ENCODE measurements at regions not wholly inside any gene's neighbourhood (a gene's known extent, or its start where the extent isn't known, plus 50 kb on each side); places are given as distances from the start of the nearest gene placed in this dataset.

DNA sequence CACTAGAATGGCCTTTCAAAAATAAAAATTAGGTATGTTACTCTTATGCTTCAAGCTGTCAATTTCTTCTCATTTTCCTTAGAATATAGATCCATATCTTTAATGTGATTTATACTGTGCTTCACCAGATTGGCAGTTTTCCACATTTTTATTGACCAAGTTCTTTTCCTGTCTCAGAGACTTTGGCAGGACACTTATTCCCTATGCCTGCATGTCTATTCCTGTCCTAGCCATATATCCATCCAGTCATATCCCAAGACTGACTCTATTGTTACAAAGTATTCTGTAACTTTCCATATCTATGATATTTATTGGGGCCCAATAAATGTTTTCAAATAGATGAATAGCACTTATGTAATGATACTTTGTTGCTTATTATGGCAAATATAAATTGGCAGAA is 450.7 kb downstream of the GASK1B start:
- TF ChIP-seq EGR1 (IDR thresholded peaks at IDR 0.05) (no peak), CEBPB (IDR thresholded peaks at IDR 0.05) (no peak), FOXM1 (IDR thresholded peaks at IDR 0.05; ENCODE audit: borderline replicate concordance, low read depth) (no peak), TAF1 (IDR thresholded peaks at IDR 0.05; ENCODE audit: low read depth) (no peak), NFIC (IDR thresholded peaks at IDR 0.05) (no peak), YY1 (IDR thresholded peaks at IDR 0.05; ENCODE audit: low read depth) (no peak), RAD21 (IDR thresholded peaks at IDR 0.05; ENCODE audit: low read depth) (no peak), ZBTB7A (IDR thresholded peaks at IDR 0.05; ENCODE audit: low read depth) (no peak), TCF12 (IDR thresholded peaks at IDR 0.05; ENCODE audit: low read depth) (no peak), CREB1 (IDR thresholded peaks at IDR 0.05; ENCODE audit: low read depth) (no peak)
- TF ChIP-seq, protein P1, sequence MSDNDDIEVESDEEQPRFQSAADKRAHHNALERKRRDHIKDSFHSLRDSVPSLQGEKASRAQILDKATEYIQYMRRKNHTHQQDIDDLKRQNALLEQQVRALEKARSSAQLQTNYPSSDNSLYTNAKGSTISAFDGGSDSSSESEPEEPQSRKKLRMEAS (IDR thresholded peaks at IDR 0.05) = no peak
- TF ChIP-seq, protein P2, sequence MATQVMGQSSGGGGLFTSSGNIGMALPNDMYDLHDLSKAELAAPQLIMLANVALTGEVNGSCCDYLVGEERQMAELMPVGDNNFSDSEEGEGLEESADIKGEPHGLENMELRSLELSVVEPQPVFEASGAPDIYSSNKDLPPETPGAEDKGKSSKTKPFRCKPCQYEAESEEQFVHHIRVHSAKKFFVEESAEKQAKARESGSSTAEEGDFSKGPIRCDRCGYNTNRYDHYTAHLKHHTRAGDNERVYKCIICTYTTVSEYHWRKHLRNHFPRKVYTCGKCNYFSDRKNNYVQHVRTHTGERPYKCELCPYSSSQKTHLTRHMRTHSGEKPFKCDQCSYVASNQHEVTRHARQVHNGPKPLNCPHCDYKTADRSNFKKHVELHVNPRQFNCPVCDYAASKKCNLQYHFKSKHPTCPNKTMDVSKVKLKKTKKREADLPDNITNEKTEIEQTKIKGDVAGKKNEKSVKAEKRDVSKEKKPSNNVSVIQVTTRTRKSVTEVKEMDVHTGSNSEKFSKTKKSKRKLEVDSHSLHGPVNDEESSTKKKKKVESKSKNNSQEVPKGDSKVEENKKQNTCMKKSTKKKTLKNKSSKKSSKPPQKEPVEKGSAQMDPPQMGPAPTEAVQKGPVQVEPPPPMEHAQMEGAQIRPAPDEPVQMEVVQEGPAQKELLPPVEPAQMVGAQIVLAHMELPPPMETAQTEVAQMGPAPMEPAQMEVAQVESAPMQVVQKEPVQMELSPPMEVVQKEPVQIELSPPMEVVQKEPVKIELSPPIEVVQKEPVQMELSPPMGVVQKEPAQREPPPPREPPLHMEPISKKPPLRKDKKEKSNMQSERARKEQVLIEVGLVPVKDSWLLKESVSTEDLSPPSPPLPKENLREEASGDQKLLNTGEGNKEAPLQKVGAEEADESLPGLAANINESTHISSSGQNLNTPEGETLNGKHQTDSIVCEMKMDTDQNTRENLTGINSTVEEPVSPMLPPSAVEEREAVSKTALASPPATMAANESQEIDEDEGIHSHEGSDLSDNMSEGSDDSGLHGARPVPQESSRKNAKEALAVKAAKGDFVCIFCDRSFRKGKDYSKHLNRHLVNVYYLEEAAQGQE (IDR thresholded peaks at IDR 0.05; ENCODE audit: low read depth) = no peak

DNA sequence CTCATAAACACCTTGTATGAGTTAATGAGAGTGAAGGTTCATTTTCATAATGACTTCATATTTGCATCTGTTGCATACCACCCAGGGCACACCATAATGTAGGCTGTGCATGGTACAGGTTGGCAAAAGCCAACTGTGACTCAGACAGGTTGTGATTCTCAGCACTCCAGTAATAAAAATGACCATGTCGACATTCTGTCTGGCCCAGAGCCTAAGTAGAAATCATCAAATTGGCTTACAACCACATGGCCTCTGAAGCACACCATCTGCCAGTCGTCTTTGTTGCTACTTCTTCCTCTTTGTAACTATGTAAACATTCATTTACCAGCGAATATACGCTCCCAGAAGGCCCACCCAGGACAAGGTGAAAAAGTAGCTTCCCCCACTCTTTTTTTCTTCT is 459.5 kb downstream of the GASK1B start:
- TF ChIP-seq CEBPB (IDR thresholded peaks at IDR 0.05) (no peak), TEAD4 (IDR thresholded peaks at IDR 0.05) (no peak), NFIC (IDR thresholded peaks at IDR 0.05) (no peak)
- TF ChIP-seq, protein P2 (IDR thresholded peaks at IDR 0.05; ENCODE audit: low read depth) = no peak

DNA sequence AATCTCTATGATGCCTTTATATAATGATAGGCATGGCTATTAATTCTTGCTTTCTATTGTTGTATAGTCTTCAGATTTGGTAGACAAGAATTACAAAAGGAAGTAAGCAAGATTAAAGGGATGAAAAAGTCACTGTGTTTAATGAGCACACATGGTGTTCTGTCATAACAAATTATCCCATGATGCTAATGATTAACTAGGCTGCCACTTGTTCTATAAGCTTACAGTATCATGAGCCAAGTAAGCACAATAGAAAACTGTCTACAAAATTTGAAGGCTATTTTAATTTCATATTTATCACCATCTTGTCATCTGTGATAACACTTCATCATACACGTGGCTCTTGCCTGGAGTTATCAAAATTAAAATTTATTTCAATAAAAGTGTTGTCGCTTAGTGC is 466.7 kb downstream of the GASK1B start:
- TF ChIP-seq TAF1 (IDR thresholded peaks at IDR 0.05; ENCODE audit: low read depth) (no peak), EP300 (IDR thresholded peaks at IDR 0.05; ENCODE audit: borderline replicate concordance) (no peak), TCF12 (IDR thresholded peaks at IDR 0.05; ENCODE audit: low read depth) (no peak), TEAD4 (IDR thresholded peaks at IDR 0.05) (no peak), RAD21 (IDR thresholded peaks at IDR 0.05; ENCODE audit: low read depth) (no peak), ZBTB7A (IDR thresholded peaks at IDR 0.05; ENCODE audit: low read depth) (no peak), YY1 (IDR thresholded peaks at IDR 0.05; ENCODE audit: low read depth) (no peak), FOXM1 (IDR thresholded peaks at IDR 0.05; ENCODE audit: borderline replicate concordance, low read depth) (no peak), EGR1 (IDR thresholded peaks at IDR 0.05) (no peak), CREB1 (IDR thresholded peaks at IDR 0.05; ENCODE audit: low read depth) (no peak), CEBPB (IDR thresholded peaks at IDR 0.05) (no peak), NFIC (IDR thresholded peaks at IDR 0.05) (no peak)
- TF ChIP-seq, protein P1 (IDR thresholded peaks at IDR 0.05) = no peak
- TF ChIP-seq, protein P3, sequence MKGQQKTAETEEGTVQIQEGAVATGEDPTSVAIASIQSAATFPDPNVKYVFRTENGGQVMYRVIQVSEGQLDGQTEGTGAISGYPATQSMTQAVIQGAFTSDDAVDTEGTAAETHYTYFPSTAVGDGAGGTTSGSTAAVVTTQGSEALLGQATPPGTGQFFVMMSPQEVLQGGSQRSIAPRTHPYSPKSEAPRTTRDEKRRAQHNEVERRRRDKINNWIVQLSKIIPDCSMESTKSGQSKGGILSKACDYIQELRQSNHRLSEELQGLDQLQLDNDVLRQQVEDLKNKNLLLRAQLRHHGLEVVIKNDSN (IDR thresholded peaks at IDR 0.05) = no peak
- TF ChIP-seq, protein P2 (IDR thresholded peaks at IDR 0.05; ENCODE audit: low read depth) = no peak

DNA sequence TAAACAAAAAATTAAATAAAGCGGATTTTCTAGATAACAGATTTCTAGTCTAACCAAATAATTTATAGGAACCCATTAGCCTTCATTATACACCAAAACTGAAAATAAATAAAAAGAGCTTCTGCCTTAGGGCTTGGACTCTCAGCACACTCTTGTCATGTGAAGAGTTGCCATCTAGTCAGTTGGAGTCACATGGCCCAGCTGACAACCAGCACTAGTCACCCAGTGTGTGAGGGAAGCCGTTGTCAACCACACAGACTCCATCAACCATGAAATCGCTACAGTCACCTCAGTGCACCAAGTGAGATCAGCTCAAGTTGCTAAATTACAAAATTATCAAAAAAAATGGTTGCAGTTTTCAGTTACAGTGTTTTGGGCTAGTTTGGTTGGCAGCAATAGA is 470.0 kb downstream of the GASK1B start:
- TF ChIP-seq TAF1 (IDR thresholded peaks at IDR 0.05; ENCODE audit: low read depth) = no peak
- TF ChIP-seq, protein P1 (IDR thresholded peaks at IDR 0.05) = no peak
- TF ChIP-seq CREB1 (IDR thresholded peaks at IDR 0.05; ENCODE audit: low read depth) = no peak
- no peak for TF ChIP-seq EGR1 (IDR thresholded peaks at IDR 0.05)
- TF ChIP-seq, protein P2 (IDR thresholded peaks at IDR 0.05; ENCODE audit: low read depth) = no peak
- no peak for TF ChIP-seq TCF12 (IDR thresholded peaks at IDR 0.05; ENCODE audit: low read depth)
- TF ChIP-seq ZBTB7A (IDR thresholded peaks at IDR 0.05; ENCODE audit: low read depth) = no peak
- TF ChIP-seq EP300 (IDR thresholded peaks at IDR 0.05; ENCODE audit: borderline replicate concordance) = no peak
- TF ChIP-seq FOXM1 (IDR thresholded peaks at IDR 0.05; ENCODE audit: borderline replicate concordance, low read depth) = no peak
- no peak for TF ChIP-seq YY1 (IDR thresholded peaks at IDR 0.05; ENCODE audit: low read depth)
- TF ChIP-seq, protein P3 (IDR thresholded peaks at IDR 0.05) = no peak
- no peak for TF ChIP-seq RAD21 (IDR thresholded peaks at IDR 0.05; ENCODE audit: low read depth)
- no peak for TF ChIP-seq TEAD4 (IDR thresholded peaks at IDR 0.05)
- no peak for TF ChIP-seq CEBPB (IDR thresholded peaks at IDR 0.05)
- no peak for TF ChIP-seq NFIC (IDR thresholded peaks at IDR 0.05)

All from Ishikawa (cell line).